SH-SY5Y (cell line): ENCODE measurements at regions not wholly inside any gene's neighbourhood (a gene's known extent, or its start where the extent isn't known, plus 50 kb on each side); places are given as distances from the start of the nearest gene placed in this dataset.

ENCODE experiments used
- GATA2 ChIP-seq: IDR thresholded peaks from 2 replicates; pipeline ENCODE4 v1.6.1; 2011; ENCODE audit warnings: mild to moderate bottlenecking, low read depth, low read length
- GATA3 ChIP-seq: IDR thresholded peaks from 2 replicates; pipeline ENCODE4 v1.6.1; 2011; ENCODE audit warnings: low read depth, mild to moderate bottlenecking, low read length, moderate library complexity

DNA sequence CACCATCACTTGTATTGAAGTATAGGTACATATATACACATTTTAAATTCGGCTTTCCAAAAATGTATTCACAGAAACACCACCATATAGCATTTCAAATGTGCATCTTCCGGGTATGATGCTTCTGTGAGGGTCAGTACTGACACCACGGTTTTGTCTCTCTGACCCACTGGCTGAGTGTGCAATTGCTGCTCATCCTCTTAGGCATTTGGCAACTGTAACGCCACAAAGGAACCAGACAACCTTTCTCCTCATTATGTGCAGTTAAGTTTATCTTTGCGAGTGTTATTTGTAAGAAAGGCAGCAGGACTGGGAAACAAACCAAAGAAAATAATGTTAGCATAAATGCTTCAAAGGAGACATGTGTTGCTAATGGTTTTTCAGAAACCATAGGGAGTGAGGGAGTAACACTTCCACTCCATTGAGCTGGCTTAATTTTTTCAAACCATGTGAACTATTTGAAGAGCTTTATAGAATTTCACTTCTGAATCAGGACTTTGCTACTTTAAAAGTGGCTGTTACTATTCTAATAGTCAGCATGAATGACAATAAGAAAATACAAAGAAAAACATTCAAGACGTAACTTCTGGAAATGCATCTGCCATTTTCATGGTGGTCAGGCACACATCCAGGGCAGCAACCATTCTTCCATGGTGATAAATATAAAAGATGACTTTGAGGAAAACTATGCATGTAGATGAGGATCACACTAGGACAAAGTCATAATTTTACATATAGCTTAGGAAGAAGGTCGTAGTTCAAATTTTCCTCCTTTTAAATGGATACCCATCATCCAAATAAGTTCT is 423.3 kb downstream of the MZT1 start:
- TF ChIP-seq GATA3 (no peak), GATA2 (no peak)
